ENCODE measurements at regions not wholly inside any gene's neighbourhood (a gene's known extent, or its start where the extent isn't known, plus 50 kb on each side); places are given as distances from the start of the nearest gene placed in this dataset.

- TF ChIP-seq POLR2AphosphoS5 (IDR thresholded peaks at IDR 0.05): no peak
- TF ChIP-seq CTCF (IDR thresholded peaks at IDR 0.05 in 8 of 11, conservative IDR thresholded peaks at IDR 0.05 in 3 of 11): no peak
Measured at GRCh38 chr6:11885159-11885558, 106.6 kb upstream of the ADTRP start.

Measured in spleen (tissue), 7 donors.